GM21723 (cell line): ENCODE measurements at regions not wholly inside any gene's neighbourhood (a gene's known extent, or its start where the extent isn't known, plus 50 kb on each side); places are given as distances from the start of the nearest gene placed in this dataset.
"Not testable (repeated sequence)": the region's sequence is repeated elsewhere in the genome, so short reads cannot be mapped to it uniquely, and the experiment has no call there.

Experiments used
- ATAC-seq: cut with Tn5 transposase; IDR thresholded peaks from one replicate; pipeline ENCODE4 v1.9.1; 2021; ENCODE audit warnings: mild to moderate bottlenecking, moderate library complexity; ENCODE audit not compliant: unreplicated experiment

GRCh38 chr6:152811785-152812184 lies 61.2 kb downstream of the VIP start:
- no peak for ATAC-seq

- no peak for ATAC-seq
Measured at GRCh38 chr6:152815230-152815872, 64.8 kb downstream of the VIP start.

- no peak for ATAC-seq
Measured at GRCh38 chr6:152816055-152816454, 65.5 kb downstream of the VIP start.

- no peak for ATAC-seq
Measured at GRCh38 chr6:152821525-152821924, 70.9 kb downstream of the VIP start.

- no peak for ATAC-seq
Measured at GRCh38 chr6:152824666-152825065, 74.1 kb downstream of the VIP start.

GRCh38 chr6:152828431-152828830 lies 77.8 kb downstream of the VIP start:
- no peak for ATAC-seq

- ATAC-seq = not testable (repeated sequence)
Measured at GRCh38 chr6:152834366-152834765, 83.8 kb downstream of the VIP start.

- ATAC-seq = no peak
Measured at GRCh38 chr6:152836523-152836922, 85.9 kb downstream of the VIP start.

GRCh38 chr6:152845421-152845820 lies 94.8 kb downstream of the VIP start:
- no peak for ATAC-seq

- ATAC-seq = no peak
Measured at GRCh38 chr6:152846825-152847224, 96.2 kb downstream of the VIP start.

- no peak for ATAC-seq
Measured at GRCh38 chr6:152848919-152849318, 98.3 kb downstream of the VIP start.

- ATAC-seq = no peak
Measured at GRCh38 chr6:152854086-152854795, 103.6 kb downstream of the VIP start.

- ATAC-seq = no peak
Measured at GRCh38 chr6:152858141-152858540, 107.5 kb downstream of the VIP start.

- ATAC-seq = no peak
Measured at GRCh38 chr6:152859225-152859624, 108.6 kb downstream of the VIP start.

GRCh38 chr6:152863618-152864326 lies 113.2 kb downstream of the VIP start:
- peak; percentile 93 for ATAC-seq

GRCh38 chr6:152874267-152874666 lies 108.6 kb downstream of the FBXO5 start:
- ATAC-seq = no peak

GRCh38 chr6:152874846-152875568 lies 107.8 kb downstream of the FBXO5 start:
- ATAC-seq = no peak

- no peak for ATAC-seq
Measured at GRCh38 chr6:152879681-152880080, 103.2 kb downstream of the FBXO5 start.

GRCh38 chr6:152893187-152893586 lies 89.7 kb downstream of the FBXO5 start:
- no peak for ATAC-seq

GRCh38 chr6:152896923-152897322 lies 85.9 kb downstream of the FBXO5 start:
- no peak for ATAC-seq

- ATAC-seq = peak; percentile 98
Measured at GRCh38 chr6:152897807-152898399, 84.9 kb downstream of the FBXO5 start.
